HFFc6 (cell line): ENCODE measurements at regions not wholly inside any gene's neighbourhood (a gene's known extent, or its start where the extent isn't known, plus 50 kb on each side); places are given as distances from the start of the nearest gene placed in this dataset.

Experiments
- DNase-seq: peaks from one replicate; pipeline ENCODE4 v3.0.0-alpha.2; 2018
- H3K27ac Mint-ChIP-seq: 2 replicates; pipeline ENCODE4 v1.8.0; 2020; ENCODE audit warnings: mild to moderate bottlenecking, mixed read lengths
- H3K27me3 Mint-ChIP-seq: 2 replicates; pipeline ENCODE4 v1.8.0; 2021; ENCODE audit warnings: mild to moderate bottlenecking, moderate library complexity, mixed read lengths; ENCODE audit not compliant: insufficient read depth
- H3K36me3 Mint-ChIP-seq: 2 replicates; pipeline ENCODE4 v1.8.0; 2021; ENCODE audit warnings: low read depth, mixed read lengths
- H3K4me1 Mint-ChIP-seq: 2 replicates; pipeline ENCODE4 v1.8.0; 2020; ENCODE audit warnings: low read depth, mixed read lengths
- H3K4me3 Mint-ChIP-seq: 2 replicates; pipeline ENCODE4 v1.8.0; 2020; ENCODE audit warnings: mild to moderate bottlenecking, moderate library complexity, mixed read lengths
- H3K9me3 Mint-ChIP-seq: 2 replicates; pipeline ENCODE4 v1.8.0; 2020; ENCODE audit warnings: mild to moderate bottlenecking, mixed read lengths
- CTCF ChIP-seq: fragments of 200-600 bp; sonication (generic); IDR thresholded peaks from 2 replicates; pipeline ENCODE4 v1.5.0; 2021; ENCODE audit warnings: antibody characterized with exemption, mild to moderate bottlenecking

- Mint-ChIP-seq H3K4me3 (no peak overlapping the region), H3K27me3 (no peaks in the 10 kb centered on the region), H3K36me3 (no peaks in the 10 kb centered on the region), H3K9me3 (peaks cover 53% of the 10 kb centered on the region), H3K4me1 (no peaks in the 10 kb centered on the region), H3K27ac (no peak overlapping the region)
- DNase-seq: no peak
- TF ChIP-seq CTCF: no peak
Measured at GRCh38 chr2:16255120-16255519, 314.8 kb downstream of the MYCN start.

- peaks cover 56% of the 10 kb centered on the region for H3K9me3 Mint-ChIP-seq
- H3K27me3 Mint-ChIP-seq: no peaks in the 10 kb centered on the region
- H3K4me1 Mint-ChIP-seq: no peaks in the 10 kb centered on the region
- H3K4me3 Mint-ChIP-seq: no peak overlapping the region
- H3K27ac Mint-ChIP-seq: no peak overlapping the region
- no peak for DNase-seq
- TF ChIP-seq CTCF: no peak
- peaks cover under 1% of the 10 kb centered on the region; the same call in 1 of the 2 replicates for H3K36me3 Mint-ChIP-seq
Measured at GRCh38 chr2:16254356-16254965, 314.1 kb downstream of the MYCN start.

- H3K27me3 Mint-ChIP-seq: no peaks in the 10 kb centered on the region
- TF ChIP-seq CTCF: no peak
- H3K9me3 Mint-ChIP-seq: peaks cover 68% of the 10 kb centered on the region
- no peak for DNase-seq
- no peak overlapping the region for H3K4me3 Mint-ChIP-seq
- H3K36me3 Mint-ChIP-seq: peaks cover 5% of the 10 kb centered on the region
- no peaks in the 10 kb centered on the region for H3K4me1 Mint-ChIP-seq
- H3K27ac Mint-ChIP-seq: no peak overlapping the region
Measured at GRCh38 chr2:16253291-16253690, 312.9 kb downstream of the MYCN start.

GRCh38 chr2:16252891-16253290 is 312.5 kb downstream of the MYCN start:
- no peak overlapping the region for H3K27ac Mint-ChIP-seq
- H3K27me3 Mint-ChIP-seq: no peaks in the 10 kb centered on the region
- H3K4me3 Mint-ChIP-seq: no peak overlapping the region
- no peak for DNase-seq
- H3K36me3 Mint-ChIP-seq: peaks cover 5% of the 10 kb centered on the region
- peaks cover 68% of the 10 kb centered on the region for H3K9me3 Mint-ChIP-seq
- no peak for TF ChIP-seq CTCF
- no peaks in the 10 kb centered on the region for H3K4me1 Mint-ChIP-seq

GRCh38 chr2:16252251-16252650 is 311.9 kb downstream of the MYCN start:
- H3K27ac Mint-ChIP-seq: no peak overlapping the region
- no peak for DNase-seq

More at GRCh38 chr2:16252251-16252650, 311.9 kb downstream of the MYCN start:
- no peak overlapping the region for H3K4me3 Mint-ChIP-seq
- no peak for TF ChIP-seq CTCF
- H3K27me3 Mint-ChIP-seq: no peaks in the 10 kb centered on the region
- H3K9me3 Mint-ChIP-seq: peaks cover 68% of the 10 kb centered on the region
- no peaks in the 10 kb centered on the region for H3K4me1 Mint-ChIP-seq
- H3K36me3 Mint-ChIP-seq: peaks cover 5% of the 10 kb centered on the region
